GM12865 (cell line): ENCODE measurements at regions not wholly inside any gene's neighbourhood (a gene's known extent, or its start where the extent isn't known, plus 50 kb on each side); places are given as distances from the start of the nearest gene placed in this dataset.

ENCODE experiments used
- DNase-seq: peaks from one replicate; pipeline ENCODE4 v3.0.0; 2010; ENCODE audit warnings: low read depth
- H3K4me3 ChIP-seq: 2 replicates; pipeline ENCODE4 v1.5.1; 2011; ENCODE audit warnings: mild to moderate bottlenecking, low read depth, low read length, control low read depth
- TF ChIP-seq, protein P1 (sequence below): IDR thresholded peaks from 2 replicates; pipeline ENCODE4 v1.5.1; 2011; ENCODE audit warnings: low read length, control low read depth, low read depth, inconsistent platforms; ENCODE audit not compliant: insufficient read depth; ENCODE audit errors: missing control alignments

DNA sequence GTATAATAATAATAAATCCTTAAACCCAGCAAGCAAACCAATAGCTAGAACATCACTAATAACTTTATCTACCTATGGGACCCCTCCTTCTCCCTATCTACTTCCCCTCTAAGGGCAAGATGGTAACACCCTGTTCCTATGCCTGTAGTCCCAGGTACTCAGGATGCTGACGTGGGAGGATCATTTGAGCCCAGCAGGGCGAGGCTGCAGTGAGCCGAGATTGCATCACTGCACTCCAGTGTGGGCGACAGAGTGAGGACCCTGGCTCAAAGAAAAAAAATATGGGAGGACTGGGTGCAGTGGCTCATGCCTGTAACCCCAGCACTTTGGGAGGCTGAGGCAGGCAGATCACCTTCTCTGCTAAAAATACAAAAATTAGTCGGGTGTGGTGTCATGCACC is 143.1 kb upstream of the SLC45A1 start:
- no peak for DNase-seq
- H3K4me3 ChIP-seq: no peak overlapping the region
- TF ChIP-seq, protein P1, sequence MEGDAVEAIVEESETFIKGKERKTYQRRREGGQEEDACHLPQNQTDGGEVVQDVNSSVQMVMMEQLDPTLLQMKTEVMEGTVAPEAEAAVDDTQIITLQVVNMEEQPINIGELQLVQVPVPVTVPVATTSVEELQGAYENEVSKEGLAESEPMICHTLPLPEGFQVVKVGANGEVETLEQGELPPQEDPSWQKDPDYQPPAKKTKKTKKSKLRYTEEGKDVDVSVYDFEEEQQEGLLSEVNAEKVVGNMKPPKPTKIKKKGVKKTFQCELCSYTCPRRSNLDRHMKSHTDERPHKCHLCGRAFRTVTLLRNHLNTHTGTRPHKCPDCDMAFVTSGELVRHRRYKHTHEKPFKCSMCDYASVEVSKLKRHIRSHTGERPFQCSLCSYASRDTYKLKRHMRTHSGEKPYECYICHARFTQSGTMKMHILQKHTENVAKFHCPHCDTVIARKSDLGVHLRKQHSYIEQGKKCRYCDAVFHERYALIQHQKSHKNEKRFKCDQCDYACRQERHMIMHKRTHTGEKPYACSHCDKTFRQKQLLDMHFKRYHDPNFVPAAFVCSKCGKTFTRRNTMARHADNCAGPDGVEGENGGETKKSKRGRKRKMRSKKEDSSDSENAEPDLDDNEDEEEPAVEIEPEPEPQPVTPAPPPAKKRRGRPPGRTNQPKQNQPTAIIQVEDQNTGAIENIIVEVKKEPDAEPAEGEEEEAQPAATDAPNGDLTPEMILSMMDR: no peak

DNA sequence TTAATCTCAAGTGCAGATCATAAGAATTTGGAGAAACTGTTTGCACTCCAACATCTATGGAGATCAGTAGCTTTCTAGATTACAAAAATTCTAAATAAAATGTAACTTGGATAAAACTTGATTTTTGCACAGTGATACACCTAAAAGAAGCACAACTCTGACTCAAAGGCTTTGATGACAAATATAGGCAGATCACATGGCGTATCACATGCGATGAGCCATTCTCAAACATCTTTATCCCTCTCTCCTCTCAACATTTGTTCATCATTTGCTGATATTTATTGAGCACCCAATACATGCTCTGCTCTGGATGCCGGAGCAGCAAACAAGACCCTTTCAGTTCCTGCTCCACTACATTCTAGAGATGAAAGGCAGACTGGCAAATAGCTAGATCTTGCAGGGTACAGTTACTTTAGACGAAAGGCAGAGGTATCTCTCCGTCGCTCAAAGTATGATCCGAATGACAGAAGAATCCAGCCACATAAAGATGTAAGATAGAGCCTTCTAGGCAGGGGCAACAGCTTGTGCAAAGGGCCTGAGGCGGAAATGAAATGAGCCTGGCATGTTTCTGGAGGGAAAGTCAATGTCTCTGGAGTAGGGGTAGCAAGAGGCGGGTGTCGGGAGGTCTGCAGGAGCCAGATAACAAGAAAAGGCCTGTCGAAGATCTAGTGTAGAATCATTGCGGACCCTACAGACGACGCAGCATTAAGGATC is 145.8 kb upstream of the ERRFI1 start:
- TF ChIP-seq, protein P1: no peak
- DNase-seq: no peak
- no peak overlapping the region for H3K4me3 ChIP-seq

DNA sequence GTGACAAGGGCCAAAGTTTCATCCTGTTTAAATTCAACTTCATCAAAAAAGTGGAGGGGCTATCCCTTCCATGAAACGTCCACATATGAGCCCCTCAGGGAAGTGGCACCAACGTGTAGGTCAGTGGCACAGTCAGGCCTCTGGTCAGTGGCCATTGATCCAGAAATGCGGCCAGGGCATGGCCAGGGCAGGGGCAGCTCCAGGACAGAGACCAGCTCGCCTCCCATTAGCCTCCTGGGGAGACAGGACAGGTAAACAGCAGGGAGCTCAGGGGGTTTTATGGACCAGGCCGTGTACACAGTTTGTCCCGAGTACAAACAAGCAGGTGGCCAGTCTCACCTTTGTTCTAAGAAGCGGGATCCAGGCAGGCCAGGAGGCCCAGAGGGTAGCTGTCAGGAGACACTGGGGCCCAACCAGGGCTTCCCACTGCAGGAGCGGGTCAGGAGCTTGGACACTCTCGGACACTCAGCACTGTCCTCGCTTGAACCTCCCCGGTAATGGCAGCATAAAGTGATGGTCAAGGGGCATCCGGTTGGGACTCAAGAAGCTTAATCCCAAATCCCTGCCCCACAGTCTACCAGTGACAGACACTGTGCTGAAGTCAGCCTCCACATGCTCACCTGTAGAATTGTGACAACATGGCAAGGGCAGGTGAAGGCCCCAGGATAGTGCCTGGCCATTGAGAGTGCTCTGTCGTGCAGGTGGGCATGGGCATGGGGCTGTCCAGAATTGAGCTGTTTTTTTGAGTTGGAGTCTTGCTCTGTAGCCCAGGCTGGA is 144.1 kb upstream of the ERRFI1 start:
- TF ChIP-seq, protein P1: no peak
- no peak overlapping the region for H3K4me3 ChIP-seq
- no peak for DNase-seq

DNA sequence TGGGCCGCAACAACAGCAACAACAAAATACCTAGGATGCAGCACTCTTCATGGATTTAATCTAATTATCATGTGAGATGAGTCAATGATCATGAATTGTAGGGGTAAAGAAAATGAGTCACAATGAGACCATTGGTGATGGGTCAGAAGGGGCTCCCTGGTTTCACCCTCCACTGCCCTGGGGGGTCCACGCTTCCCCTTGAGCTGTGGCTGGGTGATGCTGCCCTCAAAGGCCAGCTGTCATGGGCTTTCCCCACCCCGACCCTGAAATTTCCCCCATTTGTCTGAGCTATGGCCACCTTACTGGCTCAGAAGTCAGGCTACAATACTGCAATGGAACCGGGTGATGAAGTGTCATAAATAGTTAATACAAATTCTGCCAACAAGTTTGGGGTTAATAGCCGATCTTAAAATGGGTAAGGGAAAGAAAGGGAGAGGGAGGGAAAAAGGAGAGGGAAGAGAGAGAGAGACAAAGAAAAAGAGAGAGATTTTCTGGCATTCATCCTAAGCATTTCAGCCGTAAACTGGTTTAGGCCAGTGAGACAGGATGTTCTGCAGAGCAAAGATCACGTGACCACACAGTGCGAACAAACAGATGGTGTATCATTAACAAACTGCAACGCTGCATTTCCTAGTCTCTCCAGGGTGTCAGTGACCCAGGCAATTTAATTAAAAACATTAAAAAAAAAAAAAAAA is 143.4 kb upstream of the ERRFI1 start:
- H3K4me3 ChIP-seq: no peak overlapping the region
- peak; percentile 86 for DNase-seq
- TF ChIP-seq, protein P1: no peak

DNA sequence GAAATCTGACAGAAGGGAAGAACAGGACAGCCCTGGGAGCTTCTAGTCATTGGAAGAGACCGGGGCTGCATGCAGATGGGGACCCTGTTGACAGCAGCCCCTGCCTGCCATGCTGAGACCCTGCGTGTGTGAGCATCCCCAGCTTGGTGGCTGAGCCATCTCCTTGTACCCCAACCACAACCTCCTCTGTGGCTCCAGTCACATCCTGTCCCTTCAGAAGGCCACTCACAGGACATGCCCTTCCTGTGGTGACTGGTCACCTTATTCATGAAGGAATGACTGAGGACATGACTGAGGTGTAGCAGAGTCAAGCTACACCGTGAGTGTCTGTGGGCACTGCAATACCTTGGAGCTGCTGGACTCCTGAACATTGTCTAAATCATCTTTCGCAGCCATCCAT is 141.8 kb upstream of the ERRFI1 start:
- TF ChIP-seq, protein P1: no peak
- no peak overlapping the region for H3K4me3 ChIP-seq
- DNase-seq: peak; percentile 39

DNA sequence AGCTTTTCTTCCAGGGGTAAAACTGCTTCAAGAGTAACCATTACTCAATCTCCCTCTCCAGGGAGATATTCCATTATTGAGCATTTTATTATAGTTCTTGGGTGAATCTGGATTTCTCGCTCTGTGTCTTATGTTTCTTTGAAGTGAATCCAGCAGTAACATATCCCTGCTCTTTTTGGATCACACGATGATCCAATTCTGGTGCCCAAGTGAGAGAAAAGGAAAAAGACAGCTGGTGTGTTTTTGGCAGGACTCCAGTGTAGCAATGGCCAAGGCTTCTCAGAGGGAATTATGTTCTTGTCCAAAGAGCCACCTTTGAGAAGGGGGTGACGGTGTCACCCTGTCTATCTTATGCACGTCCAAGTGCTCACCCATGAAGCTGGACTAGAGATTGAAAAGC is 140.3 kb upstream of the ERRFI1 start:
- DNase-seq: no peak
- TF ChIP-seq, protein P1: no peak
- H3K4me3 ChIP-seq: no peak overlapping the region
